AG09319 (cell line): ENCODE measurements at regions not wholly inside any gene's neighbourhood (a gene's known extent, or its start where the extent isn't known, plus 50 kb on each side); places are given as distances from the start of the nearest gene placed in this dataset.

Experiments used
- DNase-seq: peaks from one replicate; pipeline ENCODE4 v3.0.0-alpha.2; 2010; ENCODE audit warnings: low read depth; ENCODE audit errors: extremely low read depth
- TF ChIP-seq, protein P1 (sequence below): IDR thresholded peaks from 2 replicates; pipeline ENCODE4 v1.5.1; 2011; ENCODE audit warnings: low read depth, mild to moderate bottlenecking, inconsistent platforms, low read length, moderate library complexity

DNA sequence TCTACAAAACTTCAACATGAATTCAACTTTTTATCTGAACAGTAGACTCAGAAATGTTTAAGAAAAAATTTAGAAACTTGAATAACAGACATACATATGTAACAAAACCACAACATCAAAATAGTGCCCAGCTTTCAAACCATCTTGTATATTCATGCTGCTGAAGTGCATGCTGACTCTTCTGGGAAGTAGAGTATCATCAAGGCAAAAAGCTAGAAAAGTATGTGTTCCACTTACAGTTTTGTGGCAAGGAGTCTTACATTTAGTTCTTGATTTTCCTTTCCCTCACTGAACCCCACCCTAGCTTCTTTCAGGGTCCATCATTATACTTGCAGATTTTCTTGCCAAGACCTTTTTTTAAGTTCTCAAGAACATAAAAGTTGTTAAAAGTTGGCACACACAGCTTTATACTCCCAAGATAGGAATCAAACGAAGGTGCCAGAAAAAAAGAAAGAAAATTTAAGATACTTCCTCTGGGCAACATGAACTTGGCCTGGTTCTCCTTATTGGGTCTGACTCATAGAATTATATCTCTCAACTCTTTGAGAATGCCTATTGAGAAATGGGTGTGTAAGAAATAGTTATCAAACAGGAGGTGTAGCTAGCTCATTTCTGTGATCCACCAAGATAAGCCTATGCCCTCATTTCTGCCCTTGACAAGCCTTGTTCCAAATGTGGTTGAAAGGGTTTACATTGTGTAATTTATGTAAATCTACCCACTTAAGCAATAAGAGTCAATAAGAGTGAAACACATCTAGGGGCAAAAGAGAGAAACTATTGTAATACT, 667.6 kb upstream of the ACVR2A start:
- no peak for DNase-seq

DNA sequence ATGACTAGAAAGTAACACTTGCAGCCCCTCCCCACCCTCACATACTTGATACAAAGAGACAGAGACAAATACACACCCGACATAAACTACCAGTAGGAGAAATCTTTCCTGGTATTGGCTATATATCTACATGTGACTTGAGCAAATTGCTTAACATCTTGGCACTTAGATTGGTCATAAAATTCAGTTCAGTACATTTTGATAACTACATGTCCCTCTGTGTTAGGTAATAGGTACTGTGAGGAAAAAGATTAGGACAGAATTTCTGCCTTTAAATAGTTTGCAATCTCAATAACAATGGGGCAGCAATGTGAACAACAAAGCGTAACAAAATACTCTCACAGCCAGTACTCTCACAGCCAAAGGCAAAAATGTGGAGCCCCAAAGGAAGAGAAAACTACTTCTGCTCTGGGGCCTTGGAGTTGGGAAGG, 670.0 kb upstream of the ACVR2A start:
- DNase-seq = no peak
- TF ChIP-seq, protein P1, sequence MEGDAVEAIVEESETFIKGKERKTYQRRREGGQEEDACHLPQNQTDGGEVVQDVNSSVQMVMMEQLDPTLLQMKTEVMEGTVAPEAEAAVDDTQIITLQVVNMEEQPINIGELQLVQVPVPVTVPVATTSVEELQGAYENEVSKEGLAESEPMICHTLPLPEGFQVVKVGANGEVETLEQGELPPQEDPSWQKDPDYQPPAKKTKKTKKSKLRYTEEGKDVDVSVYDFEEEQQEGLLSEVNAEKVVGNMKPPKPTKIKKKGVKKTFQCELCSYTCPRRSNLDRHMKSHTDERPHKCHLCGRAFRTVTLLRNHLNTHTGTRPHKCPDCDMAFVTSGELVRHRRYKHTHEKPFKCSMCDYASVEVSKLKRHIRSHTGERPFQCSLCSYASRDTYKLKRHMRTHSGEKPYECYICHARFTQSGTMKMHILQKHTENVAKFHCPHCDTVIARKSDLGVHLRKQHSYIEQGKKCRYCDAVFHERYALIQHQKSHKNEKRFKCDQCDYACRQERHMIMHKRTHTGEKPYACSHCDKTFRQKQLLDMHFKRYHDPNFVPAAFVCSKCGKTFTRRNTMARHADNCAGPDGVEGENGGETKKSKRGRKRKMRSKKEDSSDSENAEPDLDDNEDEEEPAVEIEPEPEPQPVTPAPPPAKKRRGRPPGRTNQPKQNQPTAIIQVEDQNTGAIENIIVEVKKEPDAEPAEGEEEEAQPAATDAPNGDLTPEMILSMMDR = no peak

More for the DNA sequence above, 667.6 kb upstream of the ACVR2A start:
- TF ChIP-seq, protein P1 = no peak

DNA sequence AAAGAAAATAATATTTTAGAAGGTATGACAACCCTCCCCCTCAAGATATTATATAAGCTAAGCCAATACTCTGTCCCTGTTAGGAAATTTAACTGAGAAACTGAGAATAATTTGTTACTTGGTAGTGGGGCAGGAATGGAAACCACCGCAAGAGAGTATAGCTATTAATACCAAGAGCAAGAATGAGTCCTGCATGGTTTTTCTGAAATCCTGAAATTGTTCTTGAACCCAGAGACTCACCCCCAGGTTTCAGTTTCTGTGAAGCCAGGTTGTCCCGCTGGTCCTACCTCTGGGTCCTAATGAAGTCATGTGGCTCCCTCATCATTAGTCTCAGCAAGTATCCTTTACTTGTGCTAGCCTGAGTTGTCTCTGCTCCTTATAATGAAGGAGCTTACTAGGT, 671.0 kb upstream of the ACVR2A start:
- no peak for DNase-seq
- TF ChIP-seq, protein P1 = no peak

DNA sequence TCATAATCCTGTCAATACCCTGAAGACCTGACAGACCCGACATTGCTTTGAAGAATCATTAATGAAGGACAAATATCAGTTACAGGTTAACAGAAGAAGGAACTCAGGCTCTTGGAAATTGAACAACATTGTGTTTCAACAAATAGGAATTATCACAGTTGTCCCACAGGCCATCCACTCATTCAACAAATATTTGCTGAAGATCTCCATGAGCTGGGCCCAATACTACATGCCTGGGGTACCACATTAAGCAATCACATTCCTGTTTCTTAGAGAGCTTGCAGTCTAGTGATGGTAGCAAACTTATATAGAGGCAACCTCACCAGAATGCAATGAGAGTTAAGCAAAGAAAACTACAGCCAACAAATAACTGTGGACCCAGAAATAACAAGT, 671.6 kb upstream of the ACVR2A start:
- TF ChIP-seq, protein P1 = no peak
- DNase-seq = peak; percentile 23

DNA sequence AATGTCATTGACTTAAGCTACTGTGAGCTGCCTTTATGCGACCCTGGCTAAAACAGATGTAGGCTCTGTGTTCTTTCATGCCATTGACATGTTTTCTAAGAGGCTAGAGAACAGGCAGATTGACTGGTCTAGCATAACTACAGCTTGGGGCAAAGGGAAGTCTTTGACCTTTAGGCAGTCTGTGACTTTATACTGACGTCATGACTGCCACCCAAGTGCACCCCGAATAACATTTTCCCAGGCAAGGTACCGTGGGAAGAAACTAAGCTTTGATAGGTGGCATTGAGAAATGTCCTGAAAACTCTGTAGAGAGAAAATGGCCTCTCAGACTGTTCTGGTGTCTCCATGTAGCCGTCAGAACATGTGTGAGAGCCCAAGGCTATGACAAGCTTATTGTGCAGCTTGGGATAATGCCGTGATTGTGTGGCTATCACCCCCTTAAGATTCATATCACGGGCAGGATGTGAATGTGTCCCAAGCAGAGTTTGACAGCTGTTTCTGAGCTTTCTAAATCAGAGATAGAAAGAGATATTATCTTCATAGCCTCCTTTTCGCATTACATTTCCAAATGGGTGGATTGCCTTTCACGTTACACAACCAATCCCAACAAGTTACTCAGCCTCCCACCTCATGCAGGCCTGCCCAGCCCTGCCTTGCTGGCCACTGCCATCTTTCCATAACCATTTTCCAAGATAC, 672.2 kb upstream of the ACVR2A start:
- DNase-seq = no peak
- TF ChIP-seq, protein P1 = no peak

DNA sequence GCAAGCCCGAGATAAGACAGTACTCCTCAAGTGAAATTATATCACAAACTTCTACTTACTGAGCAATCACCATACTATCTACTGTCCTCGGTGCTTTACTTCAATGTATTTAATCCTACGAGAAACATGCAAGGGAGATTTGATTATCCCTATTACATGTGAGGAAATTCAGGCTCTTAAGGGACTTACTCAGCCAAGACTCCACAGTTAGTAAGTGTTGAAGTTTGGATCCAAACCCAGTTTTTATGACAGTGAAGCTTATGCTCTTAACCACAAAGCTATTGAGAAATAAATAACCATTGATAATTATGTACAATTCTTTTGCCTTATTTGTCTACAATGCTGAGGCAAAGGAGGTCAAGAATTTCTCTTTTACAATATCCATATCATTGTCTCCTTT, 672.9 kb upstream of the ACVR2A start:
- TF ChIP-seq, protein P1 = no peak
- DNase-seq = no peak

DNA sequence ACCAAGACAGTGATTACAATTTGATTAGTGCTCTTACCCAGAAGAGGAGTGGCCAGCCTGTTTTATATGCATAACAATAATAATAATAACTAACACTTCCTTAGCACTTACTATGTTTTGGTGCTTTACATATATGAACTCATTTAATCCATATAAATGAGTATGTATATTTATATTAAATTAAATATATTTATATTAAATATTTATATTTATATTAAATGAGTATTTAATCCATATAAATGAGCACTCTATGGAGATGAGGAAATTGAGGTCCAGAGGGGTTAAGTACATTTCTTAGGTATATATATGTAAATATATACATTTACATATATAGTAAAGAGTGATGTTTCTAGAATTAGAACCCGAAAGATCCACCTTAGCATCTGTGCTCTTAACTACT, 673.9 kb upstream of the ACVR2A start:
- DNase-seq = no peak
- TF ChIP-seq, protein P1 = no peak
